Ovary (tissue), 3 donors: ENCODE measurements at regions not wholly inside any gene's neighbourhood (a gene's known extent, or its start where the extent isn't known, plus 50 kb on each side); places are given as distances from the start of the nearest gene placed in this dataset.

Experiments used
- CTCF ChIP-seq, 3 donors: fragments of 450-650 bp in 2 of 3; fragments of 200-600 bp in 1 of 3; IDR thresholded peaks; one replicate each; pipeline versions ENCODE4 v1.5.1 to v1.8.0; 2016 to 2022; ENCODE audit warnings: antibody characterized with exemption in 3 of 3, mild to moderate bottlenecking in 1 of 3
- EP300 ChIP-seq: sonication (generic); formaldehyde crosslinking; IDR thresholded peaks from one replicate; pipeline ENCODE4 v1.6.1; 2017; ENCODE audit warnings: antibody characterized with exemption
- POLR2A ChIP-seq: fragments of 450-650 bp; IDR thresholded peaks from one replicate; pipeline ENCODE4 v1.6.1; 2017; ENCODE audit warnings: antibody characterized with exemption, mild to moderate bottlenecking, moderate library complexity
- donor health status: DM: no; HTN: no; CAD: no.

GRCh38 chr11:11788063-11788710 lies 53.6 kb upstream of the USP47 start:
- TF ChIP-seq POLR2A (no peak), CTCF (IDR thresholded peaks at IDR 0.05) (no peak), EP300 (no peak)
